Fibroblast of lung (primary cell): ENCODE measurements at regions not wholly inside any gene's neighbourhood (a gene's known extent, or its start where the extent isn't known, plus 50 kb on each side); places are given as distances from the start of the nearest gene placed in this dataset.

Source experiments
- DNase-seq, 2 donors: peaks; one replicate each; pipeline versions ENCODE4 v3.0.0 to v3.0.0-alpha.2; 2010; ENCODE audit warnings: low read depth in 2 of 2
- H2AFZ ChIP-seq: 2 replicates; pipeline ENCODE4 v1.5.1; 2012; ENCODE audit warnings: low read length, control low read depth, inconsistent platforms
- H3K27ac ChIP-seq: 2 replicates; pipeline ENCODE4 v1.5.1; 2011; ENCODE audit warnings: low read length, control low read depth; ENCODE audit not compliant: insufficient read depth
- H3K27me3 ChIP-seq: 2 replicates; pipeline ENCODE4 v1.5.1; 2011; ENCODE audit warnings: mild to moderate bottlenecking, low read length; ENCODE audit not compliant: control insufficient read depth, insufficient read depth
- H3K36me3 ChIP-seq: 2 replicates; pipeline ENCODE4 v1.5.1; 2011; ENCODE audit warnings: low read length; ENCODE audit not compliant: control insufficient read depth, insufficient read depth
- H3K4me1 ChIP-seq: 2 replicates; pipeline ENCODE4 v1.5.1; 2011; ENCODE audit warnings: low read length; ENCODE audit not compliant: control insufficient read depth, insufficient read depth; ENCODE audit errors: extremely low read depth
- H3K4me2 ChIP-seq: 2 replicates; pipeline ENCODE4 v1.5.1; 2011; ENCODE audit warnings: low read length, control low read depth; ENCODE audit not compliant: insufficient read depth; ENCODE audit errors: extremely low read depth
- H3K4me3 ChIP-seq, 4 experiments: fragments of 200-600 bp in 1 of 4; sonication (generic) in 1 of 4; replicated peaks in 1 of 4; 2 replicates each; pipeline ENCODE4 v1.5.1; 2011 to 2016; ENCODE audit warnings: low read length in 4 of 4, low read depth in 3 of 4, mild to moderate bottlenecking in 3 of 4, control low read depth in 2 of 4, inconsistent platforms in 1 of 4, mixed read lengths in 1 of 4; ENCODE audit not compliant: insufficient read depth in 1 of 4; ENCODE audit errors: control extremely low read depth in 1 of 4
- H3K79me2 ChIP-seq: 2 replicates; pipeline ENCODE4 v1.5.1; 2012; ENCODE audit warnings: mild to moderate bottlenecking, low read length, inconsistent platforms; ENCODE audit not compliant: control insufficient read depth, insufficient read depth
- H3K9ac ChIP-seq: 2 replicates; pipeline ENCODE4 v1.5.1; 2011; ENCODE audit warnings: mild to moderate bottlenecking, low read length, control low read depth; ENCODE audit not compliant: insufficient read depth
- H3K9me3 ChIP-seq: 2 replicates; pipeline ENCODE4 v1.5.1; 2012; ENCODE audit warnings: low read depth, low read length; ENCODE audit not compliant: control insufficient read depth, insufficient read depth
- H4K20me1 ChIP-seq: 2 replicates; pipeline ENCODE4 v1.5.1; 2011; ENCODE audit warnings: low read length; ENCODE audit not compliant: control insufficient read depth, insufficient read depth; ENCODE audit errors: extremely low read depth
- EZH2 ChIP-seq: IDR thresholded peaks from 2 replicates; pipeline ENCODE4 v1.5.1; 2012; ENCODE audit warnings: low read length, control low read depth, mild to moderate bottlenecking; ENCODE audit errors: missing control alignments
- TF ChIP-seq, protein P1 (sequence below), 2 donors: IDR thresholded peaks in 1 of 2; conservative IDR thresholded peaks in 1 of 2; 1 replicate in 1 of 2; 2 replicates in 1 of 2; pipeline ENCODE4 v1.5.1; 2011 to 2012; ENCODE audit warnings: low read length in 2 of 2, control low read depth in 1 of 2, inconsistent platforms in 1 of 2, low read depth in 1 of 2, mild to moderate bottlenecking in 1 of 2

DNA sequence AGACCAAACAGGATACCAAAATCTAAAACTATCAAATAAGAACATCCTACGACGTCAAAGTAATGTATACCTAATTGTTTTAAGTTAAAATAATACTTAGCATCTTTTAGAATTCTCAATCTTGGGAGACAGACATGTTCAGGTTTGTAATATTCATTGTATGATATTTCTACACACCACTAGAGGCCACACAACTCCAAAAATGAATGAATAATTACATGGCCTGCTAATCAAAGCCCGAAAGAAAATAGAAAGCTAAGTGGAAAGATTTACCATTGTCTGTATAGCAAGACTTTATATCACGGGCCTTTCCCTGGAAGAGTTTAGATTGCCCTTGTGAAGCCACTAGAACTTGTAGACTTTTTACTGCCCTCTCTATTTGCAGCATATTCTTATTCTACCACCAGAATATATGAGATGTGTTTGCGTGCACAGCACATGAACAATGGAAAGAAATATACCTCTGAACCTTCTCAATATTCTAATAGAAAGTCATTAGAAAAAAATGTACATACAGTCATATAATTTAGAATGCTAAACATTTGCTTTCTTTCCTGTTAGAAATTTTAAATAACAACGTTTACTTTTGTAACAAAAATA is 380.1 kb upstream of the NUDT12 start:
- H3K27me3 ChIP-seq, result no peaks in the 10 kb centered on the region
- no peak overlapping the region for H3K4me2 ChIP-seq
- no peaks in the 10 kb centered on the region for H3K9me3 ChIP-seq
- TF ChIP-seq, protein P1, sequence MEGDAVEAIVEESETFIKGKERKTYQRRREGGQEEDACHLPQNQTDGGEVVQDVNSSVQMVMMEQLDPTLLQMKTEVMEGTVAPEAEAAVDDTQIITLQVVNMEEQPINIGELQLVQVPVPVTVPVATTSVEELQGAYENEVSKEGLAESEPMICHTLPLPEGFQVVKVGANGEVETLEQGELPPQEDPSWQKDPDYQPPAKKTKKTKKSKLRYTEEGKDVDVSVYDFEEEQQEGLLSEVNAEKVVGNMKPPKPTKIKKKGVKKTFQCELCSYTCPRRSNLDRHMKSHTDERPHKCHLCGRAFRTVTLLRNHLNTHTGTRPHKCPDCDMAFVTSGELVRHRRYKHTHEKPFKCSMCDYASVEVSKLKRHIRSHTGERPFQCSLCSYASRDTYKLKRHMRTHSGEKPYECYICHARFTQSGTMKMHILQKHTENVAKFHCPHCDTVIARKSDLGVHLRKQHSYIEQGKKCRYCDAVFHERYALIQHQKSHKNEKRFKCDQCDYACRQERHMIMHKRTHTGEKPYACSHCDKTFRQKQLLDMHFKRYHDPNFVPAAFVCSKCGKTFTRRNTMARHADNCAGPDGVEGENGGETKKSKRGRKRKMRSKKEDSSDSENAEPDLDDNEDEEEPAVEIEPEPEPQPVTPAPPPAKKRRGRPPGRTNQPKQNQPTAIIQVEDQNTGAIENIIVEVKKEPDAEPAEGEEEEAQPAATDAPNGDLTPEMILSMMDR (conservative IDR thresholded peaks at IDR 0.05 in 1 of 2, IDR thresholded peaks at IDR 0.05 in 1 of 2; ENCODE audit: low read depth in 1 of 2, low read length in 2 of 2), result peak in 1 of 2 donors; percentile 26
- TF ChIP-seq EZH2, result no peak
- H3K4me1 ChIP-seq, result no peaks in the 10 kb centered on the region
- no peaks in the 10 kb centered on the region for H4K20me1 ChIP-seq
- H3K4me3 ChIP-seq, result no peak overlapping the region
- no peak overlapping the region for H3K27ac ChIP-seq
- no peak overlapping the region for H2AFZ ChIP-seq
- DNase-seq, result peak in 1 of 2 donors; percentile 8
- no peak overlapping the region for H3K9ac ChIP-seq
- H3K36me3 ChIP-seq, result no peaks in the 10 kb centered on the region
- no peaks in the 10 kb centered on the region for H3K79me2 ChIP-seq

DNA sequence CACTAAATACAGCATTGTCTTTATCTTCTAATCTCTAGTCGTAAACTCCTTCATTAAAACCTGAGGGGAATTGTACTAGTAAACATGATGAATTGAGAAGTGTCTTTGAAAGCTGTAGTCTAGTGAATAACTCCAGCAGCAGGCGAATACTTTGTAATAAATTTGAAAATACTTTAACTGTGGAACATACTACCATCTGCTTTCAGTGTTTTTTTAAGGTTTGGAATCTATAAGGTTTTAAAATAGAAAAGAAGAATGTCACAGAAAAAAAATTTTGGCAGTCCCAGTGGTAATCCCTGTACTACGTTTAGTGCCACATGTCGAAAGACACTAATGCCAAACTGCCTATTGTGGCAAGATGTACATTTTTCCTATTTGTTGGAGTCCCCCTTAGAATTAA is 379.0 kb upstream of the NUDT12 start:
- Histone ChIP-seq H3K27ac (no peak overlapping the region), H3K4me1 (no peaks in the 10 kb centered on the region), H3K4me3 (no peak overlapping the region), H3K27me3 (no peaks in the 10 kb centered on the region), H3K9me3 (no peaks in the 10 kb centered on the region), H3K4me2 (no peak overlapping the region), H2AFZ (no peak overlapping the region), H4K20me1 (no peaks in the 10 kb centered on the region), H3K36me3 (no peaks in the 10 kb centered on the region), H3K79me2 (no peaks in the 10 kb centered on the region), H3K9ac (no peak overlapping the region)
- TF ChIP-seq, protein P1 (conservative IDR thresholded peaks at IDR 0.05 in 1 of 2, IDR thresholded peaks at IDR 0.05 in 1 of 2; ENCODE audit: low read depth in 1 of 2, low read length in 2 of 2), result no peak
- TF ChIP-seq EZH2, result no peak
- DNase-seq, result no peak

DNA sequence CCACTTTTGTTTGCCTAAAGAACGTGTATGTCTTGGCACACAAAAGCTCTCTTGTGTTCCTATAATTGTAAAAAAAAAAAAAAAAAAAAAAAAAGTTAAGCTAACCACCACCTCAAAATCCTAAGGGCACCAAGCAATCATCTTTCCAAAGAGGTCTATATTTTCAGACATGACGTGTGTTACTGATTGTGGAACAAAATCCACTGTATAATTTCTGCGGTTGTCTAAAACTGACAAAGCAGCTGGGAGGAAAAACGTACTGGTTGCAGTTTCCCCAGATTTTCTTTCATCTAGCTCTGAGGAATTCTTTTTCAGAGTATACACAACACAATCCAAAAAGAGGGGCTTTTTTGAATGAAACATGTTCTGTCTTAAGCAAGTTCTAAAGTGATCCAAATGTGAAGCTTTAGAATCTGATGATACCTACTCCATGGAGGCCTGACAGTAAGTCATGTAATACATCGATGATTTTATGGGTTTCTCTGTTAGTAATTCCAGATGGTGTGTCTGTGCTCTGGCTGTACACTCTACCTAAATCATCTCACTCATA is 375.6 kb upstream of the NUDT12 start:
- Histone ChIP-seq H3K9ac (no peak overlapping the region), H3K27me3 (no peaks in the 10 kb centered on the region), H3K27ac (no peak overlapping the region), H2AFZ (peak overlapping the region; percentile 45), H3K4me3 (no peak overlapping the region), H3K36me3 (no peaks in the 10 kb centered on the region), H3K4me1 (no peaks in the 10 kb centered on the region), H4K20me1 (no peaks in the 10 kb centered on the region), H3K4me2 (no peak overlapping the region), H3K9me3 (no peaks in the 10 kb centered on the region), H3K79me2 (no peaks in the 10 kb centered on the region)
- TF ChIP-seq, protein P1 (conservative IDR thresholded peaks at IDR 0.05 in 1 of 2, IDR thresholded peaks at IDR 0.05 in 1 of 2; ENCODE audit: low read depth in 1 of 2, low read length in 2 of 2), result no peak
- TF ChIP-seq EZH2, result no peak
- peak in 1 of 2 donors; percentile 8 for DNase-seq
